ENCODE measurements at regions not wholly inside any gene's neighbourhood (a gene's known extent, or its start where the extent isn't known, plus 50 kb on each side); places are given as distances from the start of the nearest gene placed in this dataset.

- no peak for DNase-seq (ENCODE audit: low spot score)
- in situ Hi-C loops (cut with MboI; ENCODE audit: low sequenced_read_pairs, unreplicated experiment), result no loop called here
- TF ChIP-seq, protein P1, sequence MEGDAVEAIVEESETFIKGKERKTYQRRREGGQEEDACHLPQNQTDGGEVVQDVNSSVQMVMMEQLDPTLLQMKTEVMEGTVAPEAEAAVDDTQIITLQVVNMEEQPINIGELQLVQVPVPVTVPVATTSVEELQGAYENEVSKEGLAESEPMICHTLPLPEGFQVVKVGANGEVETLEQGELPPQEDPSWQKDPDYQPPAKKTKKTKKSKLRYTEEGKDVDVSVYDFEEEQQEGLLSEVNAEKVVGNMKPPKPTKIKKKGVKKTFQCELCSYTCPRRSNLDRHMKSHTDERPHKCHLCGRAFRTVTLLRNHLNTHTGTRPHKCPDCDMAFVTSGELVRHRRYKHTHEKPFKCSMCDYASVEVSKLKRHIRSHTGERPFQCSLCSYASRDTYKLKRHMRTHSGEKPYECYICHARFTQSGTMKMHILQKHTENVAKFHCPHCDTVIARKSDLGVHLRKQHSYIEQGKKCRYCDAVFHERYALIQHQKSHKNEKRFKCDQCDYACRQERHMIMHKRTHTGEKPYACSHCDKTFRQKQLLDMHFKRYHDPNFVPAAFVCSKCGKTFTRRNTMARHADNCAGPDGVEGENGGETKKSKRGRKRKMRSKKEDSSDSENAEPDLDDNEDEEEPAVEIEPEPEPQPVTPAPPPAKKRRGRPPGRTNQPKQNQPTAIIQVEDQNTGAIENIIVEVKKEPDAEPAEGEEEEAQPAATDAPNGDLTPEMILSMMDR (IDR thresholded peaks at IDR 0.05; ENCODE audit: borderline replicate concordance, control extremely low read depth, extremely low read depth, insufficient read depth, missing control alignments), result no peak
These were observed 589.1 kb downstream of the MTRR start for GRCh38 chr5:8458038-8458383.

DNA sequence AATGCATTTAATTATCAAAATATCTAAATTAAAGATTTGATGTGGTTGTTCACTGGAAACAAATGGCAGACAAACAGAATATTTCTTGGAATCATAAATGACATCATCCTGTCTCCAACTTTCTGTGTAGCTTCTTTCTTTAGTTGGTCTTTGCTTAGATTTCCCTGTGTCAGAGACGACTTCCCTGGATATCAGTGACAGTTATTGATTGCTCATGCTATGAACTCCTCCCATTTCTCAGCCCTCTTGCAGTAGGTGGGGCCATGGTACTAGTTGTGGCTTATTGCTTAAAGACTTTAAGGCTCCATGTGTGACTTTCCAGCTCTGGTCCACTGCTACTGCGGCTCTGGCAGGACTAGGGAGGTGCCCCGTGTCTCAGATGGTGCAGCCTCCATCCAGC lies 592.6 kb downstream of the MTRR start:
- TF ChIP-seq, protein P1 (IDR thresholded peaks at IDR 0.05; ENCODE audit: borderline replicate concordance, control extremely low read depth, extremely low read depth, insufficient read depth, missing control alignments), result no peak
- in situ Hi-C loops (cut with MboI; ENCODE audit: low sequenced_read_pairs, unreplicated experiment), result no loop called here
- no peak for DNase-seq (ENCODE audit: low spot score)

- TF ChIP-seq, protein P1 (IDR thresholded peaks at IDR 0.05; ENCODE audit: borderline replicate concordance, control extremely low read depth, extremely low read depth, insufficient read depth, missing control alignments), result no peak
- no peak for DNase-seq (ENCODE audit: low spot score)
- in situ Hi-C loops (cut with MboI; ENCODE audit: low sequenced_read_pairs, unreplicated experiment), result no loop called here
These were observed 593.6 kb downstream of the MTRR start for GRCh38 chr5:8462565-8462964.

DNA sequence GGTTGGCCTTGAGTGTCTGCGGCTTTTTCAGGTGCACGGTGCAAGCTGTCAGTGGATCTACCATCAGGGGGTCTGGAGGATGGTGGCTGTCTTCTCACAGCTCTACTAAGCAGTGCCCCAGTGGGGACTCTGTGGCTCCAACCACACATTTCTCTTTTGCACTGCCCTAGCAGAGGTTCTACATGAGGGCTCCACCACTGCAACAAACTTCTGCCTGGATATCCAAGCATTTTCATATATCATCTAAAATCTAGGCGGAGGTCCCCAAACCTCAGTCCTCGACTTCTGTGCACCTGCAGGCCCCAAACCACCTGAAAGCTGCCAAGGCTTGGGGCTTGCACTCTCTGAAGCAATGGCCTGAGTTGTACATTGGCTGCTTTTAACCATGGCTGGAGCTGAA lies 601.5 kb downstream of the MTRR start:
- TF ChIP-seq, protein P1 (IDR thresholded peaks at IDR 0.05; ENCODE audit: borderline replicate concordance, control extremely low read depth, extremely low read depth, insufficient read depth, missing control alignments), result no peak
- in situ Hi-C loops (cut with MboI; ENCODE audit: low sequenced_read_pairs, unreplicated experiment), result no loop called here
- no peak for DNase-seq (ENCODE audit: low spot score)

DNA sequence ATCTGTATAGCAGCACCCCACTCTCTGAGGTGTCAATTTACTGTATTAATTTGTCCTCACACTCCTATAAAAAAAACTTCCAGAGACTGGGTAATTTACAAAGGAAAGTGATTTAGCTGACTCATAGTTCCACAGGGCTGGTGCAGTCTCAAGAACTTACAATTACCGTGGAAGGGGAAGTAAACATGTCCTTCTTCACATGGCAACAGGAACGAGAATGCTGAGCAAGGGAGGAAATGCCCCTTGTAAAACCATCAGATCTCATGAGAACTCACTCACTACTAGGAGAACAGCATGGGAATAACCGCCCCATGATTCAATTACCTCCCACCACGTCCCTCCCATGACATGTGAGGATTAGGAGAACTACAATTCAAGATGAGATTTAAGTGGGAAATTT lies 602.6 kb downstream of the MTRR start:
- DNase-seq (ENCODE audit: low spot score), result no peak
- in situ Hi-C loops (cut with MboI; ENCODE audit: low sequenced_read_pairs, unreplicated experiment), result no loop called here
- TF ChIP-seq, protein P1 (IDR thresholded peaks at IDR 0.05; ENCODE audit: borderline replicate concordance, control extremely low read depth, extremely low read depth, insufficient read depth, missing control alignments), result no peak

- DNase-seq (ENCODE audit: low spot score), result no peak
- in situ Hi-C loops (cut with MboI; ENCODE audit: low sequenced_read_pairs, unreplicated experiment), result no loop called here
These were observed 604.1 kb downstream of the MTRR start for GRCh38 chr5:8473016-8473415.

More at GRCh38 chr5:8473016-8473415, 604.1 kb downstream of the MTRR start:
- TF ChIP-seq, protein P1 (IDR thresholded peaks at IDR 0.05; ENCODE audit: borderline replicate concordance, control extremely low read depth, extremely low read depth, insufficient read depth, missing control alignments), result no peak
